ENCODE measurements at regions not wholly inside any gene's neighbourhood (a gene's known extent, or its start where the extent isn't known, plus 50 kb on each side); places are given as distances from the start of the nearest gene placed in this dataset.
"Not testable (repeated sequence)": the region's sequence is repeated elsewhere in the genome, so short reads cannot be mapped to it uniquely, and the experiment has no call there.

GRCh38 chr2:106257135-106257534 is 63.0 kb upstream of the UXS1 start:
- no peak for DNase-seq

GRCh38 chr2:106249157-106249828 is 55.2 kb upstream of the UXS1 start:
- DNase-seq = not testable (repeated sequence)

- peak; percentile 11 for DNase-seq
These were observed 54.5 kb upstream of the UXS1 start for GRCh38 chr2:106248548-106249151.

All from midbrain (tissue), 1 donor.